ENCODE measurements at regions not wholly inside any gene's neighbourhood (a gene's known extent, or its start where the extent isn't known, plus 50 kb on each side); places are given as distances from the start of the nearest gene placed in this dataset.

DNA sequence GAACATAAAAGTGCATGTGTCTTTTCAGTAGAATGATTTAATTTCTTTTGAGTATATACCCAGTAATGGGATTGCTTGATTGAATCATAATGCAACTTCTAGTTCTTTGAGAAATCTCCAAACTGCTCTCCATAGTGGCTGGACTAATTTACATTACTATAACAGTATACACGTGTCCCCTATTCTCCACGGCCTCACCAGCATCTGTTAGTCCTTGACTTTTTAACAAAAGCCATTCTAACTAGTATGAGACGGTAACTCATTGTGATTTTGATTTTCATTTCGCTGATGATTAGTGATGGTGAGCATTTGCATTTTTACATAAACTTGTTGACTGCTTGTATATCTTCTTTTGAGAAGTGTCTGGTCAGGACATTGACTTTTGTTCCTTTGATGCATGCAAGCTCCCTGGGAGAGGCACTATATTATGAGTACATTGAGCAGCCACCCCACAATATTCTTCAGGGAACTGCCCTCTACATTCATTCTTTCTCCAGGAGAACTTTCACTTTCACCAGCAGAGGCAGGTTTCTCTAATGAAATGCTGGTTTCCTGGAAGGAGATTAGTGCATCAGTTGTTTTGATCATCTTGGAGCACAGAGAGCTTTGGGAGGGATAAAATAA lies 51.9 kb upstream of the LPGAT1 start:
- no peak overlapping the region for H4K91ac ChIP-seq (replicated peaks; ENCODE audit: insufficient read length, low read length)
- no peak overlapping the region for H2BK5ac ChIP-seq (ENCODE audit: low read depth, low read length)
- H3K18ac ChIP-seq (ENCODE audit: extremely low read depth, low read length): no peak overlapping the region
- FAIRE-seq (no peak), DNase-seq (ENCODE audit: low read depth in 1 of 2, low spot score in 2 of 2) (no peak)
- H3K27ac ChIP-seq (ENCODE audit: low read depth, low read length): no peak overlapping the region
- H3K56ac ChIP-seq (replicated peaks; ENCODE audit: insufficient read length, low read depth, low read length): no peak overlapping the region
- H3K23me2 ChIP-seq (ENCODE audit: low read depth, low read length): no peaks in the 10 kb centered on the region
- no peak overlapping the region for H3K4me3 ChIP-seq (ENCODE audit: extremely low read depth in 1 of 4, insufficient read depth in 2 of 4, low read depth in 3 of 4, low read length in 4 of 4)
- ChIA-PET CTCF (ENCODE audit: partially characterized antibody) (no interaction called here), POLR2A (ENCODE audit: partially characterized antibody) (no interaction called here)
- no peak overlapping the region for H3K9ac ChIP-seq (replicated peaks in 1 of 4; ENCODE audit: extremely low read depth in 1 of 4, low read depth in 3 of 4, low read length in 3 of 4)
- no peaks in the 10 kb centered on the region for H3K79me2 ChIP-seq (ENCODE audit: control insufficient read depth in 1 of 2, insufficient read depth in 2 of 2, low read length in 2 of 2)
- no peak overlapping the region for H2BK20ac ChIP-seq (ENCODE audit: low read length)
- 0 out of 4 replicates have a peak, but pooled peaks cover 0 to 4% of the 10 kb centered on the region in 2 experiments for H3K9me3 ChIP-seq (ENCODE audit: insufficient read depth in 2 of 2, low read depth in 1 of 2, low read length in 1 of 2)
- H2AK5ac ChIP-seq (ENCODE audit: low read depth, low read length): no peak overlapping the region
- no peak overlapping the region for H2BK12ac ChIP-seq (ENCODE audit: low read depth, low read length)
- H3K79me1 ChIP-seq (ENCODE audit: low read depth, low read length): no peaks in the 10 kb centered on the region
- H3K36me3 ChIP-seq (ENCODE audit: control insufficient read depth in 2 of 4, insufficient read depth in 4 of 4, low read length in 3 of 4): no peaks in the 10 kb centered on the region
- no peaks in the 10 kb centered on the region for H4K20me1 ChIP-seq (replicated peaks in 1 of 2; ENCODE audit: control insufficient read depth in 1 of 2, insufficient read depth in 2 of 2, low read length in 2 of 2)
- H3K4me1 ChIP-seq (replicated peaks in 1 of 4; ENCODE audit: control insufficient read depth in 3 of 4, insufficient read depth in 4 of 4, low read length in 3 of 4): no peaks in the 10 kb centered on the region
- H3K23ac ChIP-seq (ENCODE audit: insufficient read length): no peak overlapping the region
- no peak overlapping the region for H2BK15ac ChIP-seq (ENCODE audit: low read length)
- no peak overlapping the region for H3K14ac ChIP-seq (ENCODE audit: insufficient read length)
- H3K4ac ChIP-seq (replicated peaks; ENCODE audit: insufficient read length, low read depth, low read length): no peak overlapping the region
- no peak overlapping the region for H2AFZ ChIP-seq (ENCODE audit: low read length)
- H4K8ac ChIP-seq (ENCODE audit: extremely low read depth, insufficient read depth, low read length): no peak overlapping the region
- H2BK120ac ChIP-seq (replicated peaks; ENCODE audit: low read depth, low read length): no peak overlapping the region
- no peak overlapping the region for H3K4me2 ChIP-seq (ENCODE audit: insufficient read depth in 1 of 2, low read depth in 2 of 2, low read length in 2 of 2)
- no peak overlapping the region for H4K5ac ChIP-seq (ENCODE audit: insufficient read length, low read depth, low read length)
- no peak for TF ChIP-seq ZNF274 (IDR thresholded peaks at IDR 0.05; ENCODE audit: borderline replicate concordance, extremely low read depth, low read length)
- WGBS, 2 experiments (ENCODE audit: extremely low coverage in 1 of 2, insufficient coverage in 1 of 2, insufficient read length in 1 of 2, insufficient replicate concordance in 2 of 2, low coverage in 1 of 2, low lambda C conversion rate in 2 of 2, missing lambda C conversion rate in 1 of 2): 91% methylated on average over 4 of the region's 4 CpGs; no CpG with 5 or more reads in 1 of the 2 experiments
- H3K27me3 ChIP-seq (replicated peaks in 1 of 4; ENCODE audit: control insufficient read depth in 3 of 4, extremely low read depth in 1 of 4, insufficient read depth in 3 of 4, low read length in 3 of 4): no peaks in the 10 kb centered on the region
